Left lung (tissue), 4 donors: ENCODE measurements at regions not wholly inside any gene's neighbourhood (a gene's known extent, or its start where the extent isn't known, plus 50 kb on each side); places are given as distances from the start of the nearest gene placed in this dataset.

Experiments
- ATAC-seq: fragments of 200-7000 bp; cut with Tn5 transposase; one replicate; pipeline ENCODE4 v1.9.1; 2020; ENCODE audit warnings: moderate library complexity
- DNase-seq, 4 donors: peaks; one replicate each; pipeline ENCODE4 v3.0.0-alpha.2; 2013 to 2020
- H3K27ac ChIP-seq, 2 donors: fragments of 200-600 bp; sonication (generic) in 1 of 2; one replicate each; pipeline versions ENCODE4 v1.5.0 to v1.8.0; 2020 to 2021
- H3K27me3 ChIP-seq, 2 donors: fragments of 200-600 bp; sonication (generic) in 1 of 2; one replicate each; pipeline versions ENCODE4 v1.5.0 to v1.8.0; 2020 to 2021
- H3K36me3 ChIP-seq, 2 donors: fragments of 200-600 bp; sonication (generic) in 1 of 2; one replicate each; pipeline versions ENCODE4 v1.5.0 to v1.8.0; 2020 to 2021
- H3K4me1 ChIP-seq, 2 donors: fragments of 200-600 bp; one replicate each; pipeline ENCODE4 v1.8.0; 2021
- H3K4me3 ChIP-seq, 2 donors: fragments of 200-600 bp; sonication (generic) in 1 of 2; one replicate each; pipeline versions ENCODE4 v1.5.0 to v1.8.0; 2020 to 2021; ENCODE audit warnings: mild to moderate bottlenecking in 1 of 2
- H3K9me3 ChIP-seq, 2 donors: fragments of 200-600 bp; sonication (generic) in 1 of 2; one replicate each; pipeline versions ENCODE4 v1.5.0 to v1.8.0; 2020 to 2021
- intact Hi-C, 2 donors: fragments of 100-400 bp; cut with DNase I; formaldehyde crosslinking; loops; one replicate each; pipeline versions ENCODE4 v1.11.2 to v1.14.2; 2022
- TF ChIP-seq, protein P1 (sequence below), 2 donors: fragments of 200-600 bp; sonication (generic) in 1 of 2; IDR thresholded peaks; one replicate each; pipeline versions ENCODE4 v1.5.0 to v1.8.0; 2021; ENCODE audit warnings: antibody characterized with exemption in 2 of 2
- donor health status: DM: no; HTN: yes; CAD: no.
- donor health status: DM: no; HTN: no; CAD: no.

- no peaks in the 10 kb centered on the region for H3K36me3 ChIP-seq
- intact Hi-C loops = no loop called here
- ATAC-seq (no peak), DNase-seq (no peak)
- TF ChIP-seq, protein P1, sequence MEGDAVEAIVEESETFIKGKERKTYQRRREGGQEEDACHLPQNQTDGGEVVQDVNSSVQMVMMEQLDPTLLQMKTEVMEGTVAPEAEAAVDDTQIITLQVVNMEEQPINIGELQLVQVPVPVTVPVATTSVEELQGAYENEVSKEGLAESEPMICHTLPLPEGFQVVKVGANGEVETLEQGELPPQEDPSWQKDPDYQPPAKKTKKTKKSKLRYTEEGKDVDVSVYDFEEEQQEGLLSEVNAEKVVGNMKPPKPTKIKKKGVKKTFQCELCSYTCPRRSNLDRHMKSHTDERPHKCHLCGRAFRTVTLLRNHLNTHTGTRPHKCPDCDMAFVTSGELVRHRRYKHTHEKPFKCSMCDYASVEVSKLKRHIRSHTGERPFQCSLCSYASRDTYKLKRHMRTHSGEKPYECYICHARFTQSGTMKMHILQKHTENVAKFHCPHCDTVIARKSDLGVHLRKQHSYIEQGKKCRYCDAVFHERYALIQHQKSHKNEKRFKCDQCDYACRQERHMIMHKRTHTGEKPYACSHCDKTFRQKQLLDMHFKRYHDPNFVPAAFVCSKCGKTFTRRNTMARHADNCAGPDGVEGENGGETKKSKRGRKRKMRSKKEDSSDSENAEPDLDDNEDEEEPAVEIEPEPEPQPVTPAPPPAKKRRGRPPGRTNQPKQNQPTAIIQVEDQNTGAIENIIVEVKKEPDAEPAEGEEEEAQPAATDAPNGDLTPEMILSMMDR (IDR thresholded peaks at IDR 0.05) = no peak
- no peak overlapping the region for H3K27ac ChIP-seq
- no peak overlapping the region for H3K4me3 ChIP-seq
- no peaks in the 10 kb centered on the region for H3K27me3 ChIP-seq
- H3K4me1 ChIP-seq = peaks cover 0 to 5% of the 10 kb centered on the region in 2 donors
- no peaks in the 10 kb centered on the region for H3K9me3 ChIP-seq
Measured at GRCh38 chr5:74122175-74122574, 496.2 kb downstream of the ARHGEF28 start.

GRCh38 chr5:74120585-74120984 is 494.6 kb downstream of the ARHGEF28 start:
- ATAC-seq (no peak), DNase-seq (no peak)
- Histone ChIP-seq H3K36me3 (no peaks in the 10 kb centered on the region), H3K27ac (no peak overlapping the region), H3K4me3 (no peak overlapping the region), H3K9me3 (no peaks in the 10 kb centered on the region), H3K4me1 (no peaks in the 10 kb centered on the region), H3K27me3 (no peaks in the 10 kb centered on the region)
- intact Hi-C loops = no loop called here
- TF ChIP-seq, protein P1 (IDR thresholded peaks at IDR 0.05) = no peak

DNA sequence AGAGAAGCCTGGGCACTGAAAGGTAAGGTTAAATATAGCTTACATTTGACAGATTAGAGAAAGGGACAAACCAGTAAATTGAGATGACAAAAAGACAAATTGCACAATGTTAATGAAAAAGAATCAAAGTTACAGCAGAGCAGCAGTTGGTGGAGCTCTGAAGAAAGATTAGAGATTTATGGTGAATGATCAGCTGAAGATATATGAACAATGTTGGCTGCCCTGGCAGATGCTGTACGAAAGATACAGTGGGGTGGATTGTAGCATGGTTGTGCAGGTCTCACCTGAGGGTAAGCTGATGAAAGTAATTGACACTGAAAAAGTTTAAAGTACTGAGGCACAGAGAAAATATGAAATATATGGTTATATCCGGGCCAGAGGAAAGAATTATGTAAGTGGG is 492.1 kb downstream of the ARHGEF28 start:
- Histone ChIP-seq H3K4me1 (no peaks in the 10 kb centered on the region), H3K36me3 (no peaks in the 10 kb centered on the region), H3K9me3 (no peaks in the 10 kb centered on the region), H3K4me3 (no peak overlapping the region), H3K27ac (no peak overlapping the region), H3K27me3 (no peaks in the 10 kb centered on the region)
- DNase-seq (no peak), ATAC-seq (no peak)
- intact Hi-C loops = no loop called here
- TF ChIP-seq, protein P1 (IDR thresholded peaks at IDR 0.05) = no peak

DNA sequence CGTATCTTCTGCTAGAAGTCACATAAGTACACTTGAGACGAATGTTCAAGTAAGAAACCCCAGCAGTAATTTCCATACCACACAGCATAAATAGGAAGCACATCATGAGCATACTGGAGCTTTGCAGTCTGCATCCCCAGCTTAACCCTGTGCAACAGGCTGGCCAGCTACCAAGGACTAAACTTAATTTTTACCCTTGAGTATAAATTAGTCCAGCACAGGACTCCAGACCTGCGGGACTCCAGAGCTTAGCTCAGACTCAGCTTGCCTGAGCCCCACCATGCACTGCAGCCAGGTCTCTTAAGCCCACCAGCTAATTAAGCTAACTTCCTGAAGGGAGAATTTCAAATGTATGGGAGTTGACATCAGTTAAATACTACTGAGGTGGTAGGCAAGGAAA is 491.0 kb downstream of the ARHGEF28 start:
- ATAC-seq = no peak
- no peaks in the 10 kb centered on the region for H3K36me3 ChIP-seq
- DNase-seq = no peak
- no peaks in the 10 kb centered on the region for H3K9me3 ChIP-seq
- no peaks in the 10 kb centered on the region for H3K27me3 ChIP-seq
- H3K27ac ChIP-seq = no peak overlapping the region
- intact Hi-C loops = no loop called here
- no peak overlapping the region for H3K4me3 ChIP-seq
- no peaks in the 10 kb centered on the region for H3K4me1 ChIP-seq
- TF ChIP-seq, protein P1 (IDR thresholded peaks at IDR 0.05) = no peak

DNA sequence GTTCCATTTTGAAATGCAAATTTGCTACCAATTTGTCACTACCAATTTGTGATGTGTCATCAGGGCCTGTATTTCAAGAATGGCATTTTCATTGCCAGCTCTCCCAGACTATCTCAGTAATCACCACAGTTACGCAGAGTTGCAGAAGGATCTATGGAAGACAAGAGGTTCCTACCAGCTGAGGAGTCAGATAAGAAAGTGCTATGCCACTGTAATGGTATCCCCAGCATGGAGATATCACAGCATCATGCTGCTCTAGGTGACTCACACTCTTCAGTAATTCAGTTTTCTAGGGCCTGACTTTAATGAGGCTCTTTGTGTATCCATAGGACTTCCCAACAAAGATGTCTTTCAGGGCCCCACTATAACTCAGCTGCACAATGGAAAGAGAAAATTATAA is 490.3 kb downstream of the ARHGEF28 start:
- H3K4me1 ChIP-seq = no peaks in the 10 kb centered on the region
- DNase-seq (no peak), ATAC-seq (no peak)
- no peak overlapping the region for H3K27ac ChIP-seq
- no peaks in the 10 kb centered on the region for H3K27me3 ChIP-seq
- no peaks in the 10 kb centered on the region for H3K9me3 ChIP-seq
- H3K4me3 ChIP-seq = no peak overlapping the region
- TF ChIP-seq, protein P1 (IDR thresholded peaks at IDR 0.05) = no peak
- intact Hi-C loops = no loop called here
- H3K36me3 ChIP-seq = no peaks in the 10 kb centered on the region
